ENCODE measurements at regions not wholly inside any gene's neighbourhood (a gene's known extent, or its start where the extent isn't known, plus 50 kb on each side); places are given as distances from the start of the nearest gene placed in this dataset.

GRCh38 chr7:42720991-42721796, 190.7 kb downstream of the C7orf25 start:
- TF ChIP-seq, protein P1, sequence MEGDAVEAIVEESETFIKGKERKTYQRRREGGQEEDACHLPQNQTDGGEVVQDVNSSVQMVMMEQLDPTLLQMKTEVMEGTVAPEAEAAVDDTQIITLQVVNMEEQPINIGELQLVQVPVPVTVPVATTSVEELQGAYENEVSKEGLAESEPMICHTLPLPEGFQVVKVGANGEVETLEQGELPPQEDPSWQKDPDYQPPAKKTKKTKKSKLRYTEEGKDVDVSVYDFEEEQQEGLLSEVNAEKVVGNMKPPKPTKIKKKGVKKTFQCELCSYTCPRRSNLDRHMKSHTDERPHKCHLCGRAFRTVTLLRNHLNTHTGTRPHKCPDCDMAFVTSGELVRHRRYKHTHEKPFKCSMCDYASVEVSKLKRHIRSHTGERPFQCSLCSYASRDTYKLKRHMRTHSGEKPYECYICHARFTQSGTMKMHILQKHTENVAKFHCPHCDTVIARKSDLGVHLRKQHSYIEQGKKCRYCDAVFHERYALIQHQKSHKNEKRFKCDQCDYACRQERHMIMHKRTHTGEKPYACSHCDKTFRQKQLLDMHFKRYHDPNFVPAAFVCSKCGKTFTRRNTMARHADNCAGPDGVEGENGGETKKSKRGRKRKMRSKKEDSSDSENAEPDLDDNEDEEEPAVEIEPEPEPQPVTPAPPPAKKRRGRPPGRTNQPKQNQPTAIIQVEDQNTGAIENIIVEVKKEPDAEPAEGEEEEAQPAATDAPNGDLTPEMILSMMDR (IDR thresholded peaks at IDR 0.05; ENCODE audit: insufficient read depth, low read depth, low read length): no peak
- no peak for TF ChIP-seq EZH2 (IDR thresholded peaks at IDR 0.05; ENCODE audit: insufficient read depth, low read length)

All from astrocyte (in vitro differentiated cells and primary cell).